Adipocyte (in vitro differentiated cells): ENCODE measurements at regions not wholly inside any gene's neighbourhood (a gene's known extent, or its start where the extent isn't known, plus 50 kb on each side); places are given as distances from the start of the nearest gene placed in this dataset.

ENCODE experiments used
- DNase-seq: peaks from one replicate; pipeline ENCODE4 v3.0.0-alpha.2; 2015; ENCODE audit warnings: low read depth
- H3K27me3 ChIP-seq: replicated peaks from 2 replicates; pipeline ENCODE4 v1.7.0; 2013; ENCODE audit warnings: mild to moderate bottlenecking, low read length, moderate library complexity; ENCODE audit not compliant: control insufficient read depth, insufficient read depth
- H3K36me3 ChIP-seq: 2 replicates; pipeline ENCODE4 v1.7.0; 2013; ENCODE audit warnings: low read length, mild to moderate bottlenecking, moderate library complexity; ENCODE audit not compliant: control insufficient read depth, insufficient read depth, severe bottlenecking
- H3K4me1 ChIP-seq: 2 replicates; pipeline ENCODE4 v1.7.0; 2013; ENCODE audit warnings: mild to moderate bottlenecking, low read length, moderate library complexity; ENCODE audit not compliant: control insufficient read depth, insufficient read depth
- H3K4me3 ChIP-seq: 2 replicates; pipeline ENCODE4 v1.7.0; 2013; ENCODE audit warnings: mild to moderate bottlenecking, low read length, moderate library complexity
- H3K9ac ChIP-seq: 2 replicates; pipeline ENCODE4 v1.7.0; 2013; ENCODE audit warnings: mild to moderate bottlenecking, low read length, moderate library complexity
- H3K9me3 ChIP-seq: 2 replicates; pipeline ENCODE4 v1.7.0; 2013; ENCODE audit warnings: mild to moderate bottlenecking, low read length, moderate library complexity; ENCODE audit not compliant: control insufficient read depth

- Histone ChIP-seq H3K9ac (no peak overlapping the region), H3K4me3 (peak overlapping the region; percentile 48), H3K27me3 (no peaks in the 10 kb centered on the region), H3K36me3 (no peaks in the 10 kb centered on the region), H3K9me3 (no peaks in the 10 kb centered on the region), H3K4me1 (peaks cover 24% of the 10 kb centered on the region)
- DNase-seq, result no peak
These were observed 595.5 kb downstream of the INHBA start for GRCh38 chr7:41107330-41107937.

- peaks cover 24% of the 10 kb centered on the region for H3K4me1 ChIP-seq
- DNase-seq, result no peak
- no peaks in the 10 kb centered on the region for H3K9me3 ChIP-seq
- H3K4me3 ChIP-seq, result no peak overlapping the region
- H3K36me3 ChIP-seq, result no peaks in the 10 kb centered on the region
- H3K9ac ChIP-seq, result no peak overlapping the region
- no peaks in the 10 kb centered on the region for H3K27me3 ChIP-seq
These were observed 598.3 kb downstream of the INHBA start for GRCh38 chr7:41104631-41105030.

GRCh38 chr7:41103331-41103730 is 599.6 kb downstream of the INHBA start:
- Histone ChIP-seq H3K9ac (no peak overlapping the region), H3K9me3 (no peaks in the 10 kb centered on the region), H3K36me3 (no peaks in the 10 kb centered on the region), H3K4me1 (peaks cover 17% of the 10 kb centered on the region), H3K27me3 (no peaks in the 10 kb centered on the region), H3K4me3 (no peak overlapping the region)
- DNase-seq, result no peak

- Histone ChIP-seq H3K9me3 (no peaks in the 10 kb centered on the region), H3K4me1 (no peaks in the 10 kb centered on the region), H3K27me3 (no peaks in the 10 kb centered on the region), H3K9ac (no peak overlapping the region), H3K36me3 (no peaks in the 10 kb centered on the region), H3K4me3 (no peak overlapping the region)
- no peak for DNase-seq
These were observed 604.0 kb downstream of the INHBA start for GRCh38 chr7:41098846-41099245.

GRCh38 chr7:41098402-41098801 is 604.5 kb downstream of the INHBA start:
- Histone ChIP-seq H3K36me3 (no peaks in the 10 kb centered on the region), H3K27me3 (no peaks in the 10 kb centered on the region), H3K9me3 (no peaks in the 10 kb centered on the region), H3K9ac (no peak overlapping the region), H3K4me1 (no peaks in the 10 kb centered on the region), H3K4me3 (no peak overlapping the region)
- no peak for DNase-seq

- no peak for DNase-seq
- no peak overlapping the region for H3K4me3 ChIP-seq
These were observed 605.4 kb downstream of the INHBA start for GRCh38 chr7:41097501-41097900.

GRCh38 chr7:41096917-41097316 is 606.0 kb downstream of the INHBA start:
- Histone ChIP-seq H3K9ac (no peak overlapping the region), H3K4me1 (no peaks in the 10 kb centered on the region), H3K27me3 (no peaks in the 10 kb centered on the region), H3K4me3 (no peak overlapping the region), H3K9me3 (no peaks in the 10 kb centered on the region), H3K36me3 (no peaks in the 10 kb centered on the region)
- no peak for DNase-seq

More at GRCh38 chr7:41097501-41097900, 605.4 kb downstream of the INHBA start:
- no peaks in the 10 kb centered on the region for H3K27me3 ChIP-seq
- no peaks in the 10 kb centered on the region for H3K36me3 ChIP-seq
- no peaks in the 10 kb centered on the region for H3K9me3 ChIP-seq
- no peaks in the 10 kb centered on the region for H3K4me1 ChIP-seq
- no peak overlapping the region for H3K9ac ChIP-seq

- Histone ChIP-seq H3K36me3 (no peaks in the 10 kb centered on the region), H3K4me3 (no peak overlapping the region), H3K4me1 (no peaks in the 10 kb centered on the region), H3K9me3 (peaks cover 9% of the 10 kb centered on the region), H3K27me3 (no peaks in the 10 kb centered on the region), H3K9ac (no peak overlapping the region)
- DNase-seq, result no peak
These were observed 609.7 kb downstream of the INHBA start for GRCh38 chr7:41093141-41093540.

- no peaks in the 10 kb centered on the region for H3K4me1 ChIP-seq
- no peaks in the 10 kb centered on the region for H3K36me3 ChIP-seq
- no peaks in the 10 kb centered on the region for H3K27me3 ChIP-seq
- no peak for DNase-seq
- no peak overlapping the region for H3K9ac ChIP-seq
- H3K4me3 ChIP-seq, result no peak overlapping the region
- H3K9me3 ChIP-seq, result peaks cover 10% of the 10 kb centered on the region
These were observed 617.6 kb downstream of the INHBA start for GRCh38 chr7:41085244-41085643.

GRCh38 chr7:41084381-41084780 is 618.5 kb downstream of the INHBA start:
- H3K9me3 ChIP-seq, result peaks cover 10% of the 10 kb centered on the region

GRCh38 chr7:41069635-41070034 is 633.3 kb downstream of the INHBA start:
- no peak overlapping the region for H3K4me3 ChIP-seq
- H3K9ac ChIP-seq, result no peak overlapping the region
- no peak for DNase-seq
- H3K9me3 ChIP-seq, result peaks cover 3% of the 10 kb centered on the region
- no peaks in the 10 kb centered on the region for H3K4me1 ChIP-seq
- no peaks in the 10 kb centered on the region for H3K27me3 ChIP-seq
- H3K36me3 ChIP-seq, result no peaks in the 10 kb centered on the region

More at GRCh38 chr7:41084381-41084780, 618.5 kb downstream of the INHBA start:
- H3K4me1 ChIP-seq, result no peaks in the 10 kb centered on the region
- H3K4me3 ChIP-seq, result no peak overlapping the region
- H3K27me3 ChIP-seq, result no peaks in the 10 kb centered on the region
- H3K9ac ChIP-seq, result no peak overlapping the region
- no peaks in the 10 kb centered on the region for H3K36me3 ChIP-seq
- no peak for DNase-seq

GRCh38 chr7:41067576-41067975 is 635.3 kb downstream of the INHBA start:
- DNase-seq, result peak; percentile 25
- Histone ChIP-seq H3K9me3 (peaks cover 3% of the 10 kb centered on the region), H3K4me1 (peaks cover 4% of the 10 kb centered on the region), H3K36me3 (no peaks in the 10 kb centered on the region), H3K9ac (no peak overlapping the region), H3K4me3 (no peak overlapping the region), H3K27me3 (no peaks in the 10 kb centered on the region)
